Muscle of leg (tissue), 3 donors: ENCODE measurements at regions not wholly inside any gene's neighbourhood (a gene's known extent, or its start where the extent isn't known, plus 50 kb on each side); places are given as distances from the start of the nearest gene placed in this dataset.
A peak's percentile ranks its signal among the peaks of the same experiment; 100 is the strongest.
"Not testable (repeated sequence)": the region's sequence is repeated elsewhere in the genome, so short reads cannot be mapped to it uniquely, and the experiment has no call there.

Source experiments
- DNase-seq: peaks from one replicate; pipeline ENCODE4 v3.0.0; 2013
- H3K27ac ChIP-seq: one replicate; pipeline ENCODE4 v1.5.1; 2013; ENCODE audit warnings: mild to moderate bottlenecking, low read length, control low read depth
- H3K27me3 ChIP-seq: one replicate; pipeline ENCODE4 v1.6.1; 2013; ENCODE audit warnings: low read length; ENCODE audit not compliant: control insufficient read depth, insufficient read depth
- H3K36me3 ChIP-seq: one replicate; pipeline ENCODE4 v1.6.1; 2013; ENCODE audit warnings: low read length; ENCODE audit not compliant: control insufficient read depth, insufficient read depth
- H3K4me1 ChIP-seq: one replicate; pipeline ENCODE4 v1.6.1; 2013; ENCODE audit warnings: low read length; ENCODE audit not compliant: control insufficient read depth, insufficient read depth
- H3K4me3 ChIP-seq: one replicate; pipeline ENCODE4 v1.5.1; 2013; ENCODE audit warnings: low read length, control low read depth
- H3K9me3 ChIP-seq: replicated peaks from 2 replicates; pipeline ENCODE4 v1.6.1; 2013; ENCODE audit warnings: low read depth, low read length; ENCODE audit not compliant: control insufficient read depth
- WGBS: methylation state at CpG from one replicate; pipeline ENCODE4 v1.1.5; 2013; ENCODE audit warnings: missing lambda C conversion rate; ENCODE audit not compliant: insufficient coverage; 5-methylcytosine and 5-hydroxymethylcytosine counted together

DNA sequence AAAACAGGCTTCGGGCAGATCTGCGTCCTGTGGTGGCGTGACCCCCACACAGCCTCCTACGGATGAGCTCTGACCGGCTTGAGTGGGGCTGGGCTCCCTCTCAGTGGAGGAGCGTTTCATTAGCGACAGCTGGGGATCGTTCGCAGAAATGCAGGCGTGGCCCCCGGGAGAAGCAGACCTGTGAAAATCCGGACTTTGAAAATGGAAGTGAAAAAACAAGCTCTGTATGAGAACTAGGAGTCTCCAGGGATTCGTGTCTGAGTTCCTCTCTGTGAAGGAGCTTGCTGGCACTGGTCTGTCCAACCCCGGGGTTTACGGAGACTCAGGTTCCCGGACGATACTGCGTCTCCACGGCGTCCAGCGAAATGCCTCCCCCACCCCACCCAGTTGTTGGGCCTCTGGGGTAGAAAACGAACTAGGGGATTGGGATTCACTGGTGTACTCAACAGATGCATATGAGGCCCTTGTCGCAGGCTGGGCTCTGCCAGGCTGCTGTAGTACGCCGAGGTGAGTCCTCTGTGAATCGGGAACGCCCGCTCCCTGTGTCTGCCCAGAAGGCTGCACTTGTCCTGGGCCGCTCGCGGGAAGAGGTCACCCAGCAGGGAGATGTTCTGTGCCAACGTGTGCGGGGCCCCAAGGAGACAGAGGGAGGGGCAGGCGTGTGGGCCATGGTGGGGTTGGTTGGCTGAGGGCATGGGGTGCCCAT lies 119.7 kb upstream of the ZNF469 start:
- not testable (repeated sequence) for H3K36me3 ChIP-seq, H3K9me3 ChIP-seq, H3K4me3 ChIP-seq
- 31% methylated on average over 12 of the region's 34 CpGs for WGBS
- H3K4me1 ChIP-seq = peaks cover 58% of the 10 kb centered on the region
- H3K27me3 ChIP-seq = peaks cover 12% of the 10 kb centered on the region
- DNase-seq = peak; percentile 69
- H3K27ac ChIP-seq = peak overlapping the region; percentile 55

DNA sequence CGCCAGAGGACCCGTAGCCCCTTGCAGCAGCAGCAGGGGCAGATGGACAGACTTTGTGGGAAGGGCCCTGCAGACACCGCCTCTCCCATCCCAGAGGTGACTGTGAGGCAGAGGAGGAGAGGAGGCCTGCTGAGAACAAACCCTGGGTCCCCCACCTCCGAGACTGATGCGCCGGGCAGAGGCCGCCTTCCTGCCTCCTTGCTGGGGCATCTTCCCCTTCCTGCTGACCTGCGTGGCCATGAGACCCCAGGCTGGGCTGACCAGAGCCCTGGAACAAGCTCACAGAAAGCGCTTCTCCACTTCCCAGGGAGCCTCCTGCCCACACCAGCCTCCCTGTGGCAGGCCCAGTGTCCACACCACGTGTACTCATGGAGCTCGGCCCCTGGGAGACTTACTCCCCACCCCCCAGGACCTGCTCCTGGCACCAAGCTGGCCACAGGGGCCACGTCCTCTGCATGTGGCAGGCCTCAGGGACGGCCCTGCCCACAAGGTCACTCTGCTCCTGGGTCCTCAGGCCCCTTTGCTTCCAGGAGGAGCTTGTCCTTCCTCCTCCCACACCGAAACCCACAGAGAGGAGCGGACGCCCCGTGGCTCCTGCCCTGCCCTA lies 119.0 kb upstream of the ZNF469 start:
- H3K36me3 ChIP-seq, H3K27ac ChIP-seq, DNase-seq, H3K4me3 ChIP-seq, H3K9me3 ChIP-seq: not testable (repeated sequence)
- 93% methylated on average over 4 of the region's 17 CpGs for WGBS
- Histone ChIP-seq H3K27me3 (peaks cover 11% of the 10 kb centered on the region), H3K4me1 (peaks cover 58% of the 10 kb centered on the region)

DNA sequence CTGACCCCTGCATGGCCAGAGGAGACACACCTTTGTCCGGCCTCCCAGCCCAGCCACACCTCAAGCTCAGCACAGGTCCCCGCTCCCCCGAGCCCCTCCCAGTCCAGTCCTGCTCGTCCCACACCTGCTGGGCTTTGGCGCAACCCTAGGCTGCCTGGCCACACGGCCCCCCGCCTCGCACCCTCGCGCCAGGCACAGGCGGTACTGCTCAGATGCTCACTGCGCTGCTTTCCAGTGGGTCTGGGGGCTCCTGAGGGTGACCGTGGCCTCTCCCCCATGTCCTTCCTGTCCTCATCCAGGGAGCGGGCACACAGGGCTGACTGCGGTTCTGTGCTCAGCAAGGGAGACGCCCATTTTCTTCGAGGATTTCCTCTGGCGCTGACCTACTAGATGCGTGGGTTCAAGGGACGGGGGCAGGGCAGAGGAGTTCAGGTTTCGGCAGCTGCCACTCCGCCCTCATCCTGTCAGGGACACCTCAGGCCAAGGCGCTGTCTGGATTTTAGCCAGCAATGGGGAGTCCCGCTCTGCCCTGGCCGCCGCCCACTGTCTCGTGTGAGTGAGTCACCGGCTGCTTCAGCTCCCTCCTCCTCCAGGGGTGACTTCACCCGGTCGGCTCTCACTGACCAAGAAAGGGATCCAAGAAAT lies 118.0 kb upstream of the ZNF469 start:
- no peaks in the 10 kb centered on the region for H3K36me3 ChIP-seq
- H3K27ac ChIP-seq = peak overlapping the region; percentile 13
- H3K4me1 ChIP-seq = peaks cover 58% of the 10 kb centered on the region
- H3K9me3 ChIP-seq = no peaks in the 10 kb centered on the region
- no peak overlapping the region for H3K4me3 ChIP-seq
- 49% methylated on average over 14 of the region's 30 CpGs for WGBS
- peaks cover 6% of the 10 kb centered on the region for H3K27me3 ChIP-seq
- DNase-seq = peak; percentile 91

DNA sequence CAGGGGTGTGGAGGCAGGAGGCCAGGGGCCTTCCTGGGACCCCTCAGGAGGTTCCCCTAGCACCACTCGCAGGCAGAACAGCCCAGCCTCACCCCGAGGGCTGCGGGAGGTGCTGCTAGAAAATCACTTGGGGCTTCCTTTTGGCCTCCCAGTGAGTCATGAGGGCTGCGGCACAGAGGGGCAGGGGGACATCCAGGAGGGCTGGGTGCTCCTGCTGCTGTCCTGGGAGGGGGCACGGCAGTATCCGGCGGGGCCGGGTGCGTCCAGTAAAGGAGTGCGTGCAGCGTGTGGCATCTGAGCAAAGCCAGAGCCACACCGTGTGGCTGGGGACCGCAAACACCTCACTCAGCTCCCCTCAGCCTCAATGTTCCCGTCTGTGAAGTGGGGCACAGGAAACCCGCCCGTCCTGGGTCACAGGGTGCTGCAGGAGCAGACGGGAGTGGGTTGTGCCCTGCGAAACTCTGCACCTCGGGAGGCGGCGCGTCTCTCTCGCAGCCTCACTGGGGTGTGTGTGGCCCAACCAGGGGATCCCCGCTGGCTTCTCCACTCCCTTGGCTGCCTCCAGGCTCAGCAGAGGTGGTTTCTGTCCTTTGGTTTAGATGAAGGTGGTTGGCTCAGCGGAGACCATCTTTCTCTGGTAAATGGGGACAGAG lies 117.3 kb upstream of the ZNF469 start:
- not testable (repeated sequence) for H3K27me3 ChIP-seq, H3K9me3 ChIP-seq, H3K36me3 ChIP-seq, H3K27ac ChIP-seq, DNase-seq, H3K4me3 ChIP-seq
- WGBS = 81% methylated on average over 19 of the region's 25 CpGs
- peaks cover 58% of the 10 kb centered on the region for H3K4me1 ChIP-seq

DNA sequence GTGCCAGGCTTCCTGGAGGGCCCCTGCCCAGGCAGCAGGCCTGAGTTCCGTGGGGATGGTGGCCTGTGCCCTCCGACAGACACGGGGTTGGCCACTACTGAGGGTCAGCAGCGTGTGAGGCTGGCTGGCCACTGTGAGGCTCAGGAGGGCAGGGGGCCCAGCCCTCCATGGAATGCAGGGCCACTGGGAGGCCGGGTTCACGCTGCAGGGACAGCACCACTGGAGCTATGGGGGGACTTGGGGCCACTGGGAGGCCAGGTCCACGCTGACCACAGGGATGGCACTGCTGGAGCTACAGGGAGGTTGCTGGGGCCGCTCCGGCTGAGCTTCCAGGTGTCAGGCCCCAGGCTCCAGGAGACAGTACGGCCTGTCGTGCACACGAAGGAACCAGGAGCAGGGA lies 116.7 kb upstream of the ZNF469 start:
- WGBS = 83% methylated on average over 4 of the region's 12 CpGs
- H3K4me3 ChIP-seq, DNase-seq, H3K9me3 ChIP-seq, H3K27ac ChIP-seq, H3K36me3 ChIP-seq, H3K27me3 ChIP-seq: not testable (repeated sequence)
- H3K4me1 ChIP-seq = peaks cover 61% of the 10 kb centered on the region

DNA sequence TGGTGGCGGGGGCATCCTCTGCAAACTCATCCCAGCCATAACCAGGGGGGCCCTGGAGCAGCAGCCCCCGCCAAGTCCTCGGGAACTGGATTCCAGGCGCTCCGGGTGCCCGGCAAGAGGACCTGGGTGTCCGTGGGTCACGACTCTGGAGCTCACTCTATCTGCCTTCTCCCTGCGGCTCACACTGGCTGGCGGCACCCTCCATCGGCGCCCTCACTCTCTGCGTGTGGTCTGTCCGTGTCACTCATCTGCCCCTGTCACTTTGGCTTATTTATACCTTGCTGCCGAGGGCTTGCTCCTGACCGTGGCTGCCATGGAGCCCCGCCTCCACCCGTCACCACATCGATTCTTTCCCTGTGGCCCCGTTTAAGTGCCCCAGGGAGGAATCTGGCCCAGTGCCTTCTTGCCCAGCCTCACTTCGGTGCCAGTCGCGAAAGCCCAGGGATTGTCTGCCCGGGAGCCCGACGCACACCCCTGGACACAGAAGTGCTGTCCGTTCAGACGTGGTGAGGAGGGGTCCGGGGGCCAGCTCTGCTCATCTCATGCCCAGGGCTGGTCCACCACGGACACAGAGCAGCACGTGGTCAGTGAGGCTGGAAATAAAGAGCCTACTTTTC lies 115.7 kb upstream of the ZNF469 start:
- WGBS = 77% methylated on average over 22 of the region's 31 CpGs
- not testable (repeated sequence) for H3K9me3 ChIP-seq, H3K4me3 ChIP-seq, H3K27ac ChIP-seq, H3K36me3 ChIP-seq, H3K27me3 ChIP-seq, DNase-seq
- peaks cover 53% of the 10 kb centered on the region for H3K4me1 ChIP-seq

DNA sequence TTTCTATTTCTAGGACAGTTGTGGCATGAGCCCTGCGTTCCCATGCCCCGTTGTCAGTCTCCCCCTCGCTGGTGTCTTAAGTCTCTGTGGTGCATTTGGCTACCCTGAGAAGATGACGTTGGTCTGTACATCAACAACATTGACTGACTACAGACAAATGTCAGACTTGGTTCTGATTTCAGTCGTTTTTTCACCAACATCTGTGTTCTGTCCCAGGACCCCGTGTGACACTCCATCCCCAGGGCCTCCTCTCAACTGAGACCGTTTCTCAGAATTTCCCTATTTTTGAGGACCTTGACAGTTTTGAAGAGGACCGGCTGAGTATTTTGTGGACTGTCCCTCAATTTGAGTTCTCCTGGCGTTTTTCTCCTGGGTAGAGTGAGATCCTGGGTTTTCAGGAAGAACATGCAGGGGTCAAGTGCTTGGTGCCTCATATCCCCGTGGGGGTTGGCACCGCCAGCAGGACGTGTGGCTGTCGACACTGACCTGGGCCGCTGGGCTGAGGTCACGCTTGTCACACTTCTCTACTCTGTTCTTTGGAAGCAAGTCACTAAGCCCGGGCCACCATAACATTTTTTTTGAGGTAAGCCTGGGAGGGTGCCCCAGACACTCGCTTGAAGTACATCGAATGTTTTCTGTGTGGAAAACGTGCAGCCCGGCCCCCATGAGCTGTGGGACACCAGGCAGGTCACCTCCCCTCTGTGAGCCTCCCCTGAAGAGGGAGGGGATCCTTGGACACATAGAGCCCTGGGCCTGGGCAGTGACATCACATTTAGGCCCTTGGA lies 114.4 kb upstream of the ZNF469 start:
- H3K27ac ChIP-seq, H3K9me3 ChIP-seq, DNase-seq, H3K36me3 ChIP-seq, H3K27me3 ChIP-seq, H3K4me3 ChIP-seq: not testable (repeated sequence)
- 74% methylated on average over 10 of the region's 20 CpGs for WGBS
- peaks cover 40% of the 10 kb centered on the region for H3K4me1 ChIP-seq

DNA sequence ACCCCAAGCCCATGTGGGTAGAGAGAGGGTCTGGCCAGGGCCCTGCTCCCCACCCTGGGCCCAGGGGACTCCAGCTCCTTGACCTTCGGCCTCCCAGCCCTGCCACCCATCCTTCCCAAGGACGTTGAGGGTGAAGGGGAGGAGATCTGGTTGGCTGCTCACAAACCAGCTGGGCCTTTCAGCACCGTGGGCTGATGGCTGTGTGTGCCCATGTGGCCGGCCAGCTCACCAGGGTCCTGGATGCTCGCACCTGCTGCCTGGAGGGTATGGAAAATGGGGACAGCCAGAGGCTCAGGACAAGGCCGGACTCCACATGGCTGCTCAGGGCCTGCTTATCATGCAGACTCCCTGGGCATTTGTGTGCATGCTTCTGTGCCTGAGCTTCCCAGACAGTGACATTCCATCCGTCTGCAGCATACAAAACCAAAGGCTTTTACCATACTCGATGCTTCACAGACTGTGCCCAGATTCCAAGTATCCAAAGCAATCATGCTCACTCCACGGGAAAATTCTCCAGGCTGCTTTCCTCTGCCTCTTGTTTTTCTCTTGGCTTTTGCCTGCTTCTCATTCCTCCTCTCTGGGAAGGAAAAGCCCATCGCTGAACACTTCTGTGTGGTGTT lies 112.5 kb upstream of the ZNF469 start:
- H3K36me3 ChIP-seq, H3K4me3 ChIP-seq, H3K27ac ChIP-seq, H3K9me3 ChIP-seq, H3K27me3 ChIP-seq: not testable (repeated sequence)
- peak; percentile 46 for DNase-seq
- WGBS = 68% methylated on average over 4 of the region's 10 CpGs
- H3K4me1 ChIP-seq = peaks cover 36% of the 10 kb centered on the region

DNA sequence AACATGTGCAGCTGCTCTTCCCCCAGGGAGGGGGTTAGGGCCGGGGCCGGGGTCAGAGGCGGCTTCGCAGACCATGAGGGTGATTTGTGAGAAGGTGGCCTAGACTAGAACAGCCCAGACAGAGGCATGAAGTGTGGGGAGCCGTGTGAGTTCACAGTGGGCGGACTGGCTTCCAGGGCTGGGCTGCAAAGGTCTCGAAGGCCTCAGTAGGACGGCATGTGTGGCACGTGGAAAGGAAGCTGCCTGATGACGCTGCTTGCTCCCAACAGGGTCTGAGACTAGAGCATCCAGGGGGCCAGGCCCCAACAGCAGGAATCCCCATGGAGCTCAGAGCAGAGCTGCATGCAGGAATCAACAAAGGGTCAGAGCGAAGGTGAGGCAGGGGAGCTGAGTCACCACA lies 111.5 kb upstream of the ZNF469 start:
- H3K4me3 ChIP-seq, DNase-seq, H3K27me3 ChIP-seq, H3K9me3 ChIP-seq, H3K27ac ChIP-seq, H3K36me3 ChIP-seq: not testable (repeated sequence)
- peaks cover 28% of the 10 kb centered on the region for H3K4me1 ChIP-seq
- WGBS = 35% methylated on average over 2 of the region's 11 CpGs
